HG02981 (cell line): ENCODE measurements at regions not wholly inside any gene's neighbourhood (a gene's known extent, or its start where the extent isn't known, plus 50 kb on each side); places are given as distances from the start of the nearest gene placed in this dataset.
A peak's percentile ranks its signal among the peaks of the same experiment; 100 is the strongest.
"Not testable (repeated sequence)": the region's sequence is repeated elsewhere in the genome, so short reads cannot be mapped to it uniquely, and the experiment has no call there.

Experiments
- ATAC-seq: cut with Tn5 transposase; IDR thresholded peaks from one replicate; pipeline ENCODE4 v1.9.1; 2021; ENCODE audit warnings: mild to moderate bottlenecking, moderate library complexity; ENCODE audit not compliant: unreplicated experiment

GRCh38 chr10:23643111-23643780, 204.4 kb downstream of the OTUD1 start:
- ATAC-seq = no peak

GRCh38 chr10:23648618-23649017, 209.7 kb downstream of the OTUD1 start:
- no peak for ATAC-seq

GRCh38 chr10:23656735-23657134, 217.9 kb downstream of the OTUD1 start:
- no peak for ATAC-seq

DNA sequence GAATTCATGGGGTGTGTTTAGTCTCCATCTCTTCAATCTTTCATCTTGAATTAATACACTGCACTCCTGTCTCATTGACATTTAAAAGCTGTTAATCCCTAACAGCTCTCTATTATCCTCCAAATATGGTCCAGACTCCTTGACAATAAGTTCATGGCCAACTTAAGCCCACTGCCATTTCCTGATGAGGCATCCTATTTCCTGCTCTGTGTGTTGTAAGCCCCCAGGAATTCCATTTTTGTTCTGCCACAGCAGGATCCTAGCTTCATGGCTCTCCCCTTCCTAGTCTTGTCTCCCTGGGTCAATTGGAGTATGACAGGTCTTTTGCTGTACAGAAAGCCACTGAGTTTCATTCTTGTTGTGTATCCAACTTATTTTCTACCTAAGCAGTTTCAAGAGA, 218.8 kb downstream of the OTUD1 start:
- no peak for ATAC-seq

- not testable (repeated sequence) for ATAC-seq
Measured at GRCh38 chr10:23671866-23672265, 233.0 kb downstream of the OTUD1 start.

- ATAC-seq = no peak
Measured at GRCh38 chr10:23675585-23675984, 236.7 kb downstream of the OTUD1 start.

GRCh38 chr10:23676296-23676695, 237.4 kb downstream of the OTUD1 start:
- ATAC-seq = no peak

GRCh38 chr10:23686722-23687121, 247.8 kb downstream of the OTUD1 start:
- ATAC-seq = no peak

GRCh38 chr10:23692736-23693135, 253.9 kb downstream of the OTUD1 start:
- no peak for ATAC-seq

DNA sequence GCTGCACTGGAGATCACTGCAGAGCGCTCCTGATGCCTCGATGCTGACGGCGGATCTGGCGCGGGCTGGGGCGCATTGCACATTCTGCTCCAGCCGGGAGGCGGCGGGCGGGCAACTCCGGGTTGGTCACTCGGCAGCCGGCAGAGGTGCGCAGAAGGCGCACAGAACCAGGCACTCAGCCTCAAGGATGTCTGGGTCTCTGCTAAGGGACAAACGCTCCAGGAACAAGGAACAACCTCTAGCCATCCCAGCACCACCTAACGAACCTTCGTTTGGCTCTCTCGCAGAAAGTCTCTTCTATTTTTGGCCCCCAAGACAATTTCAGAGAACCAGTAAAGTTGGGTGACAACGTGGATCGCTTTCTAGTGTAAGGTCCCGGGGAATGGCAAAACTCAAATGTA, 254.6 kb downstream of the OTUD1 start:
- ATAC-seq = no peak

DNA sequence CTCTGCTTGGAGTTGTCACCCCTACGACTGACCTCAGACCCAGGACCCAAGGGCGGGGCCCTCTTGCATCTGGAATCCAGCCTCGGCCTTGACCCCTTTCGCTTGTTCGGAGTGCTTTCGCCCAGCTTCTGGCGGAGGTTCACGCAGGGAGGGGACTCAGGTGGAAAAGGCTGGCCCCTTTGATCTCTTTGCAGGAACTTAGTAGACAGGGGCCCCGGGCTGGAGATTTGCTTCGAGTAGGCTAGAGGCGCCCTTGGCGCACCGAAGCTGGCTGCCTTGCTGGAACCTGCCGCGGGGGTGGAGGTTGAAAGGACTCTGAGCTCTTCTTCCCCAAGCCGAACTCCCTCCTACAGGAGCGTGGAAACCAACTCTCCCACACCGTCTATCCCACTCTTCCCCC, 255.1 kb downstream of the OTUD1 start:
- no peak for ATAC-seq

GRCh38 chr10:23694446-23694920, 255.6 kb downstream of the OTUD1 start:
- ATAC-seq = no peak

- ATAC-seq = no peak
Measured at GRCh38 chr10:23694921-23695824, 256.3 kb downstream of the OTUD1 start.

GRCh38 chr10:23695825-23696420, 257.0 kb downstream of the OTUD1 start:
- ATAC-seq = no peak

DNA sequence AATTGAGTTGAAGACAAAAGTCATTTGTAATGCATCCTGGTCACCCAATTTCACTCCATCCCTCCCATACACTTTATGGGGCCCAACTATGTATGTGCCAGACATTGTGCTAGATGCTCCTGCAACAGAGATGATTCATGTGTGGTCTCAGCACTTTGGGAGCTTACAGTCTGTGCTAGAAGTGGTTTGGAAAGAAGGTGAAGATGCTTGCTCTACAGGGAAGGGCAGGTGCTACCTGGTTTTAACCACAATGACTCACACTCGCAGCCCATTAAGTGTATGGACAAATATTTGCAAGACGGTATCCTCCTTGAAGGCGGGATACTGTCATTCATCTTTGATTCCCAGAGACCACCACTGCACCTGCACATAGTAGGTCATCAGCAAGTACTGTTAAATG, 257.6 kb downstream of the OTUD1 start:
- no peak for ATAC-seq

- peak; percentile 98 for ATAC-seq
Measured at GRCh38 chr10:23702977-23703414, 264.1 kb downstream of the OTUD1 start.

- no peak for ATAC-seq
Measured at GRCh38 chr10:23715363-23715762, 276.5 kb downstream of the OTUD1 start.

- no peak for ATAC-seq
Measured at GRCh38 chr10:23717913-23718312, 279.0 kb downstream of the OTUD1 start.

- ATAC-seq = no peak
Measured at GRCh38 chr10:23718946-23719345, 280.1 kb downstream of the OTUD1 start.

DNA sequence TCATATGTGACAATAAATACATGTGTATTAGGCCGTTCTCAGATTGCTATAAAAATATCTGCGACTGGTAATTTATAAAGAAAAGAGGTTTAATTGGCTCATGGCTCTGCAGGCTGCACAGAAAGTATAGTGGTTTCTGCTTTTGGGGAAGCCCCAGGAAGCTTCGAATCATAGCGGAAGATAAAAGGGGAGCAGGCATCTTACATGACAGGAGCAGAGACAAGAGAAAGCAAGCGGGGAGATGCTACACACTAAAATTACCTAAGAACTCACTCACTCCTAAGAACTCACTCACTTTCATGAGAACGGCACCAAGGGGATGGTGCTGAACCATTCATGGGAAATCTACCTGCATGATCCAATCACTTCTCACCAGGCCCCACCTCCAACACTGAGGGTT, 284.9 kb downstream of the OTUD1 start:
- ATAC-seq = no peak

- no peak for ATAC-seq
Measured at GRCh38 chr10:23725548-23725947, 286.7 kb downstream of the OTUD1 start.

GRCh38 chr10:23742368-23742767, 303.5 kb downstream of the OTUD1 start:
- peak; percentile 93 for ATAC-seq
